AG20443 (cell line): ENCODE measurements at regions not wholly inside any gene's neighbourhood (a gene's known extent, or its start where the extent isn't known, plus 50 kb on each side); places are given as distances from the start of the nearest gene placed in this dataset.
"Not testable (repeated sequence)": the region's sequence is repeated elsewhere in the genome, so short reads cannot be mapped to it uniquely, and the experiment has no call there.

Experiments used
- DNase-seq: peaks from one replicate; pipeline ENCODE4 v3.0.0; 2012; ENCODE audit warnings: low spot score, mixed read lengths

- no peak for DNase-seq
Observed at GRCh38 chr7:109462171-109462570, 892.5 kb downstream of the DNAJB9 start.

- not testable (repeated sequence) for DNase-seq
Observed at GRCh38 chr7:109467729-109468128, 898.1 kb downstream of the DNAJB9 start.

GRCh38 chr7:109473172-109473571 is 903.5 kb downstream of the DNAJB9 start:
- no peak for DNase-seq

- no peak for DNase-seq
Observed at GRCh38 chr7:109476409-109476808, 906.7 kb downstream of the DNAJB9 start.

- DNase-seq: no peak
Observed at GRCh38 chr7:109479388-109479787, 909.7 kb downstream of the DNAJB9 start.

GRCh38 chr7:109490607-109491006 is 920.9 kb downstream of the DNAJB9 start:
- not testable (repeated sequence) for DNase-seq

GRCh38 chr7:109497053-109497452 is 927.4 kb downstream of the DNAJB9 start:
- no peak for DNase-seq

- DNase-seq: no peak
Observed at GRCh38 chr7:109498131-109498530, 928.5 kb downstream of the DNAJB9 start.

GRCh38 chr7:109503421-109503820 is 933.7 kb downstream of the DNAJB9 start:
- DNase-seq: no peak

GRCh38 chr7:109522585-109522984 is 952.9 kb downstream of the DNAJB9 start:
- DNase-seq: no peak

GRCh38 chr7:109527833-109528232 is 958.2 kb downstream of the DNAJB9 start:
- DNase-seq: no peak

GRCh38 chr7:109529712-109530111 is 960.0 kb downstream of the DNAJB9 start:
- no peak for DNase-seq

- no peak for DNase-seq
Observed at GRCh38 chr7:109532262-109532992, 962.8 kb downstream of the DNAJB9 start.

- no peak for DNase-seq
Observed at GRCh38 chr7:109545686-109546085, 976.0 kb downstream of the DNAJB9 start.

GRCh38 chr7:109549471-109550193 is 980.0 kb downstream of the DNAJB9 start:
- DNase-seq: no peak

GRCh38 chr7:109552017-109552416 is 982.3 kb downstream of the DNAJB9 start:
- no peak for DNase-seq

- no peak for DNase-seq
Observed at GRCh38 chr7:109577265-109577664, 1007.6 kb downstream of the DNAJB9 start.

GRCh38 chr7:109579901-109580300 is 1010.2 kb downstream of the DNAJB9 start:
- DNase-seq: no peak

GRCh38 chr7:109582211-109582610 is 1012.5 kb downstream of the DNAJB9 start:
- no peak for DNase-seq

- not testable (repeated sequence) for DNase-seq
Observed at GRCh38 chr7:109596948-109597347, 1027.3 kb downstream of the DNAJB9 start.

- no peak for DNase-seq
Observed at GRCh38 chr7:109611656-109612055, 1042.0 kb downstream of the DNAJB9 start.

GRCh38 chr7:109616551-109617069 is 1046.9 kb downstream of the DNAJB9 start:
- DNase-seq: no peak

- no peak for DNase-seq
Observed at GRCh38 chr7:109622320-109622719, 1052.6 kb downstream of the DNAJB9 start.
